Calu3 (cell line): ENCODE measurements at regions not wholly inside any gene's neighbourhood (a gene's known extent, or its start where the extent isn't known, plus 50 kb on each side); places are given as distances from the start of the nearest gene placed in this dataset.

ENCODE experiments used
- BruUV-seq: library from RNA; stranded (reverse); fragments of 400-500 nt; replicated peaks from 2 replicates; lab custom pipeline; 2021; lab: Mats Ljungman, UMichigan
- CTCF ChIA-PET: fragments of 300-600 bp; sonication (Branson Sonifier 250); formaldehyde crosslinking; loops from one replicate; lab custom pipeline; 2022; ENCODE audit warnings: antibody characterized with exemption; lab: Charles Lee
- DNase-seq: peaks from one replicate; pipeline ENCODE4 v3.0.0; 2022
- H3K27ac Mint-ChIP-seq: one replicate; pipeline ENCODE4 v1.8.0; 2022; ENCODE audit warnings: mixed read lengths; ENCODE audit not compliant: unreplicated experiment
- H3K27me3 Mint-ChIP-seq: one replicate; pipeline ENCODE4 v1.8.0; 2022; ENCODE audit warnings: mixed read lengths; ENCODE audit not compliant: unreplicated experiment
- H3K36me3 Mint-ChIP-seq: one replicate; pipeline ENCODE4 v1.8.0; 2022; ENCODE audit warnings: mild to moderate bottlenecking, moderate library complexity, mixed read lengths; ENCODE audit not compliant: insufficient read depth, unreplicated experiment
- H3K4me1 Mint-ChIP-seq: one replicate; pipeline ENCODE4 v1.8.0; 2022; ENCODE audit warnings: mild to moderate bottlenecking, low read depth, mixed read lengths; ENCODE audit not compliant: unreplicated experiment
- H3K4me3 Mint-ChIP-seq: one replicate; pipeline ENCODE4 v1.8.0; 2022; ENCODE audit warnings: mild to moderate bottlenecking, low read depth, moderate library complexity, mixed read lengths; ENCODE audit not compliant: unreplicated experiment
- H3K9me3 Mint-ChIP-seq: one replicate; pipeline ENCODE4 v1.8.0; 2022; ENCODE audit warnings: low read depth, mixed read lengths; ENCODE audit not compliant: unreplicated experiment
- CTCF ChIP-seq: fragments of 200-600 bp; IDR thresholded peaks from one replicate; pipeline ENCODE4 v1.8.0; 2022; ENCODE audit warnings: antibody characterized with exemption; ENCODE audit not compliant: unreplicated experiment
- intact Hi-C: fragments of 100-400 bp; cut with micrococcal nuclease; formaldehyde crosslinking; loops from one replicate; pipeline ENCODE4 v1.10.0; 2022; ENCODE audit not compliant: unreplicated experiment

GRCh38 chr1:90246069-90246468 is 251.2 kb downstream of the ZNF326 start:
- no peak for TF ChIP-seq CTCF
- no peak for DNase-seq
- no peak overlapping the region for H3K4me3 Mint-ChIP-seq
- no peaks in the 10 kb centered on the region for H3K36me3 Mint-ChIP-seq
- intact Hi-C loops: no loop called here
- no peak overlapping the region for H3K27ac Mint-ChIP-seq
- H3K4me1 Mint-ChIP-seq: no peaks in the 10 kb centered on the region
- CTCF ChIA-PET: no interaction called here
- BruUV-seq: no TSS peak
- H3K27me3 Mint-ChIP-seq: peaks cover 12% of the 10 kb centered on the region
- H3K9me3 Mint-ChIP-seq: peaks cover 7% of the 10 kb centered on the region

GRCh38 chr1:90236493-90236892 is 241.6 kb downstream of the ZNF326 start:
- intact Hi-C loops: no loop called here
- no peaks in the 10 kb centered on the region for H3K4me1 Mint-ChIP-seq
- H3K9me3 Mint-ChIP-seq: peaks cover 3% of the 10 kb centered on the region
- BruUV-seq: no TSS peak
- no peaks in the 10 kb centered on the region for H3K36me3 Mint-ChIP-seq
- no peak overlapping the region for H3K27ac Mint-ChIP-seq
- no peaks in the 10 kb centered on the region for H3K27me3 Mint-ChIP-seq
- DNase-seq: no peak
- H3K4me3 Mint-ChIP-seq: no peak overlapping the region
- no peak for TF ChIP-seq CTCF
- CTCF ChIA-PET: no interaction called here

- Mint-ChIP-seq H3K36me3 (peaks cover 10% of the 10 kb centered on the region), H3K27ac (no peak overlapping the region), H3K9me3 (peaks cover 13% of the 10 kb centered on the region), H3K27me3 (peaks cover 9% of the 10 kb centered on the region), H3K4me1 (peaks cover 9% of the 10 kb centered on the region), H3K4me3 (no peak overlapping the region)
- no peak for DNase-seq
- CTCF ChIA-PET: no interaction called here
- intact Hi-C loops: no loop called here
- TF ChIP-seq CTCF: no peak
- no TSS peak for BruUV-seq
Observed at GRCh38 chr1:90223401-90223800, 228.5 kb downstream of the ZNF326 start.

GRCh38 chr1:90220941-90221693 is 226.2 kb downstream of the ZNF326 start:
- H3K36me3 Mint-ChIP-seq: peaks cover 10% of the 10 kb centered on the region
- no peak for TF ChIP-seq CTCF
- no peak for DNase-seq
- no TSS peak for BruUV-seq
- CTCF ChIA-PET: interaction anchor here (0.5 kb wide), 1 partner anchor 315 kb away, joined by 7 read pairs; no protein-coding TSS in a partner anchor
- intact Hi-C loops: no loop called here
- no peak overlapping the region for H3K4me3 Mint-ChIP-seq
- H3K27me3 Mint-ChIP-seq: peaks cover 9% of the 10 kb centered on the region
- no peak overlapping the region for H3K27ac Mint-ChIP-seq
- H3K4me1 Mint-ChIP-seq: peaks cover 9% of the 10 kb centered on the region
- peaks cover 6% of the 10 kb centered on the region for H3K9me3 Mint-ChIP-seq
